ACHN (cell line): ENCODE measurements at regions not wholly inside any gene's neighbourhood (a gene's known extent, or its start where the extent isn't known, plus 50 kb on each side); places are given as distances from the start of the nearest gene placed in this dataset.

ENCODE experiments used
- DNase-seq: peaks from one replicate; pipeline ENCODE4 v3.0.0-alpha.2; 2015
- in situ Hi-C: cut with HindIII; loops from 2 replicates; pipeline ENCODE4 v1.10.0; 2017; ENCODE audit warnings: low sequenced_read_pairs, low pct_ligation_motif_present, low pct_unique_long_range_greater_than_20kb

- in situ Hi-C loops, result no loop called here
Observed at GRCh38 chr13:80029170-80029569, 311.8 kb downstream of the SPRY2 start.

GRCh38 chr13:80022146-80022545, 318.8 kb downstream of the SPRY2 start:
- in situ Hi-C loops, result no loop called here

More at GRCh38 chr13:80029170-80029569, 311.8 kb downstream of the SPRY2 start:
- DNase-seq, result no peak

GRCh38 chr13:80012251-80012650, 328.7 kb downstream of the SPRY2 start:
- peak; percentile 52 for DNase-seq
- in situ Hi-C loops, result no loop called here

More at GRCh38 chr13:80022146-80022545, 318.8 kb downstream of the SPRY2 start:
- DNase-seq, result no peak

GRCh38 chr13:80011448-80012212, 329.3 kb downstream of the SPRY2 start:
- no peak for DNase-seq
- in situ Hi-C loops, result no loop called here

- in situ Hi-C loops, result no loop called here
- DNase-seq, result no peak
Observed at GRCh38 chr13:80010846-80011245, 330.1 kb downstream of the SPRY2 start.

- in situ Hi-C loops, result no loop called here
- DNase-seq, result peak; percentile 1
Observed at GRCh38 chr13:80010286-80010831, 330.6 kb downstream of the SPRY2 start.

- in situ Hi-C loops, result no loop called here
Observed at GRCh38 chr13:80009760-80010159, 331.2 kb downstream of the SPRY2 start.

GRCh38 chr13:80006940-80007339, 334.0 kb downstream of the SPRY2 start:
- DNase-seq, result no peak
- in situ Hi-C loops, result no loop called here

More at GRCh38 chr13:80009760-80010159, 331.2 kb downstream of the SPRY2 start:
- no peak for DNase-seq

GRCh38 chr13:80001510-80001842, 339.4 kb downstream of the SPRY2 start:
- no peak for DNase-seq
- in situ Hi-C loops, result no loop called here

GRCh38 chr13:80000684-80001509, 340.0 kb downstream of the SPRY2 start:
- in situ Hi-C loops, result no loop called here

GRCh38 chr13:79999601-80000000, 341.3 kb downstream of the SPRY2 start:
- DNase-seq, result no peak
- in situ Hi-C loops, result no loop called here

More at GRCh38 chr13:80000684-80001509, 340.0 kb downstream of the SPRY2 start:
- no peak for DNase-seq

GRCh38 chr13:79998381-79998880, 342.5 kb downstream of the SPRY2 start:
- in situ Hi-C loops, result no loop called here
- DNase-seq, result no peak

- in situ Hi-C loops, result no loop called here
- DNase-seq, result no peak
Observed at GRCh38 chr13:79997244-79997643, 343.7 kb downstream of the SPRY2 start.

GRCh38 chr13:79995334-79995733, 345.6 kb downstream of the SPRY2 start:
- in situ Hi-C loops, result no loop called here
- DNase-seq, result peak; percentile 24

GRCh38 chr13:79992111-79992510, 348.8 kb downstream of the SPRY2 start:
- in situ Hi-C loops, result no loop called here
- no peak for DNase-seq

- no peak for DNase-seq
- in situ Hi-C loops, result no loop called here
Observed at GRCh38 chr13:79990048-79990447, 350.9 kb downstream of the SPRY2 start.

GRCh38 chr13:79989217-79989661, 351.7 kb downstream of the SPRY2 start:
- no peak for DNase-seq
- in situ Hi-C loops, result no loop called here

GRCh38 chr13:79988573-79988972, 352.4 kb downstream of the SPRY2 start:
- DNase-seq, result no peak
- in situ Hi-C loops, result no loop called here

- no peak for DNase-seq
- in situ Hi-C loops, result no loop called here
Observed at GRCh38 chr13:79987761-79988160, 353.2 kb downstream of the SPRY2 start.
